Brain microvascular endothelial cell (primary cell): ENCODE measurements at regions not wholly inside any gene's neighbourhood (a gene's known extent, or its start where the extent isn't known, plus 50 kb on each side); places are given as distances from the start of the nearest gene placed in this dataset.

Experiments used
- DNase-seq: peaks from one replicate; pipeline ENCODE4 v3.0.0-alpha.2; 2020
- H3K27ac ChIP-seq: fragments of 250-450 bp; sonication (Bioruptor Pico); 2 replicates; pipeline ENCODE4 v1.5.1; 2020; ENCODE audit warnings: mild to moderate bottlenecking, moderate library complexity
- H3K27me3 ChIP-seq: fragments of 250-450 bp; sonication (Bioruptor Pico); replicated peaks from 2 replicates; pipeline ENCODE4 v1.5.1; 2020; ENCODE audit warnings: mild to moderate bottlenecking
- H3K36me3 ChIP-seq: fragments of 250-450 bp; sonication (Bioruptor Pico); replicated peaks from 2 replicates; pipeline ENCODE4 v1.5.1; 2020; ENCODE audit warnings: mild to moderate bottlenecking
- H3K4me3 ChIP-seq: 2 replicates; pipeline ENCODE4 v1.5.1; 2011; ENCODE audit warnings: low read depth, mild to moderate bottlenecking, control low read depth, low read length, moderate library complexity
- in situ Hi-C: cut with HindIII; loops from 2 replicates; pipeline ENCODE4 v1.10.0; 2017; ENCODE audit warnings: low sequenced_read_pairs, low pct_ligation_motif_present
- TF ChIP-seq, protein P1 (sequence below): IDR thresholded peaks from 2 replicates; pipeline ENCODE4 v1.5.1; 2011; ENCODE audit warnings: low read depth, mild to moderate bottlenecking, moderate library complexity, low read length, control low read depth, inconsistent platforms; ENCODE audit errors: missing control alignments

DNA sequence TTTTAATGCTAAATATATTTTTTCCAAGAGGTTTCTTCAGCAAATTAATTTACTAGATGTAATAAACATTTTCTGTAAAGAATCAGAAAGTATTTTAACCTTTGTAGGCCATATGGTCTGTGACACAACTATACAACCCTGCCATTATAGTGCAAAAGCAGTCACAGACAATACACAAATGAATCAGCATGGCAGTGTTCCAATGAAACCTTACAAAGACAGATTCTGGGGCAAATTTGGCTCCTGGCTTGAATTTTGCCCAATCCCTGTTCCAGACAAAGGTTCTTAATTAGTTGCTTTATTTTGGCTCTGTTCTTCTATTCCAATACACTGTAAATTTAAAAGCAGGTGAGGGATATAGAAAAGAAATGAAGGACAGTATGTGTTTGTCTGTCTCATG lies 352.5 kb downstream of the C12orf50 start:
- no peaks in the 10 kb centered on the region for H3K36me3 ChIP-seq
- in situ Hi-C loops = no loop called here
- TF ChIP-seq, protein P1, sequence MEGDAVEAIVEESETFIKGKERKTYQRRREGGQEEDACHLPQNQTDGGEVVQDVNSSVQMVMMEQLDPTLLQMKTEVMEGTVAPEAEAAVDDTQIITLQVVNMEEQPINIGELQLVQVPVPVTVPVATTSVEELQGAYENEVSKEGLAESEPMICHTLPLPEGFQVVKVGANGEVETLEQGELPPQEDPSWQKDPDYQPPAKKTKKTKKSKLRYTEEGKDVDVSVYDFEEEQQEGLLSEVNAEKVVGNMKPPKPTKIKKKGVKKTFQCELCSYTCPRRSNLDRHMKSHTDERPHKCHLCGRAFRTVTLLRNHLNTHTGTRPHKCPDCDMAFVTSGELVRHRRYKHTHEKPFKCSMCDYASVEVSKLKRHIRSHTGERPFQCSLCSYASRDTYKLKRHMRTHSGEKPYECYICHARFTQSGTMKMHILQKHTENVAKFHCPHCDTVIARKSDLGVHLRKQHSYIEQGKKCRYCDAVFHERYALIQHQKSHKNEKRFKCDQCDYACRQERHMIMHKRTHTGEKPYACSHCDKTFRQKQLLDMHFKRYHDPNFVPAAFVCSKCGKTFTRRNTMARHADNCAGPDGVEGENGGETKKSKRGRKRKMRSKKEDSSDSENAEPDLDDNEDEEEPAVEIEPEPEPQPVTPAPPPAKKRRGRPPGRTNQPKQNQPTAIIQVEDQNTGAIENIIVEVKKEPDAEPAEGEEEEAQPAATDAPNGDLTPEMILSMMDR = no peak
- no peak for DNase-seq
- H3K27me3 ChIP-seq = no peaks in the 10 kb centered on the region
- no peak overlapping the region for H3K27ac ChIP-seq
- no peak overlapping the region for H3K4me3 ChIP-seq

DNA sequence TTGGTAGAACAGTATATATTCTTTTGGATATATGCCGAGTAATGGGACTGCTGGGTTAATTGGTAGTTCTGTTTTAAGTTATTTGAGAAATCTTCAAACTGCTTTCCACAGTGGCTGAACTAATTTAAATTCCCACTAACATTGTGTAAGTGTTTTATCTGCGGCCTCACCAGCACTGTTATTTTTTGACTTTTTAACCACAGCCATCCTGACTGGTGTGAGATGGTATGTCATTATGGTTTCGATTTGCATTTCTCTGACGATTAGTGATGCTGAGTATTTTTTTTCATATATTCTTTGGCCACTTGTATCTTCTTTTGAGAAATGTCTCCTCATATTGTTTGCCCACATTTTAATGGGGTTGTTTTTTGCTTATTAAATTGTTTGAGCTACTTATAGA lies 357.4 kb downstream of the C12orf50 start:
- H3K4me3 ChIP-seq = no peak overlapping the region
- in situ Hi-C loops = no loop called here
- no peaks in the 10 kb centered on the region for H3K36me3 ChIP-seq
- DNase-seq = no peak
- no peak overlapping the region for H3K27ac ChIP-seq
- no peaks in the 10 kb centered on the region for H3K27me3 ChIP-seq
- TF ChIP-seq, protein P1 = no peak

DNA sequence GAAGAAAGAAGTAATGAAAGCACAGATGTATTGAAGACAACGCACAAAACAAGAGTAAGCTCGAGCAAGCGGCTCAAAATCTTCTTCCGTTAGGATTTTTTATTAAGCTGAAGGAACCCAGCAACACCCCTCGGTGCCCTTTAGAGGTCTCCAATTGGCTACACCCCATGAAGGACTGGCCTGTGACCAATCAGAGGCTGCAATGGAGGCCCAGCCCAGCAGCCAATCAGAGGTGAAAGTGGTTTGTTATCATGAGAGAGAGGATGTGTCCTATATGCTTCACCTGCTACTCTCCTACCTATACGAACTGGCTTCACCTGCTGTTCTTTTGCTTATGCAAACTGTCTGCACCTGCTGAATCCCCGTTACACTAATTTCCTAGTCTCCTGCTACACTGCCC lies 358.8 kb downstream of the C12orf50 start:
- Histone ChIP-seq H3K4me3 (no peak overlapping the region), H3K27me3 (no peaks in the 10 kb centered on the region), H3K36me3 (no peaks in the 10 kb centered on the region), H3K27ac (no peak overlapping the region)
- TF ChIP-seq, protein P1 = no peak
- in situ Hi-C loops = no loop called here
- DNase-seq = no peak

DNA sequence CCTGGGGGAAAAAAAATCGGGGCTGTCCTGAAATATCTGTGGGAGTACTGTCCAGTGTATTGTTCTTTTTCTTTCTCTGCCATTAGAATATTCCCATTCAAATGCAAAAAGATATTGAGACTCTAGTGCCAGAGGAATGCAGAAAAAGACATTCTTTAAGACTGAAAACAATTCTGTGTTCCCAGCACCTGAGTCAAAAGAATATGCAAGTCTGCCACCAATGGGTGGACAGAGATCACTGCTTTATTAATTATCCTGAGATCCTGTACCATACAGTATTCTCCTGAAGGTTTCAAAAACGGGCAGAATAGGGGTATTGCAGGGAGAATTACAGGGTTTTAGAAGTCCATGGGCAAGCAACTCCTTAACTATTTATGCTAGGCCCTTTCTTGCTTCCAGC lies 361.8 kb downstream of the C12orf50 start:
- Histone ChIP-seq H3K4me3 (no peak overlapping the region), H3K27ac (no peak overlapping the region), H3K27me3 (no peaks in the 10 kb centered on the region), H3K36me3 (no peaks in the 10 kb centered on the region)
- DNase-seq = peak; percentile 40
- in situ Hi-C loops = no loop called here
- TF ChIP-seq, protein P1 = peak; percentile 43

DNA sequence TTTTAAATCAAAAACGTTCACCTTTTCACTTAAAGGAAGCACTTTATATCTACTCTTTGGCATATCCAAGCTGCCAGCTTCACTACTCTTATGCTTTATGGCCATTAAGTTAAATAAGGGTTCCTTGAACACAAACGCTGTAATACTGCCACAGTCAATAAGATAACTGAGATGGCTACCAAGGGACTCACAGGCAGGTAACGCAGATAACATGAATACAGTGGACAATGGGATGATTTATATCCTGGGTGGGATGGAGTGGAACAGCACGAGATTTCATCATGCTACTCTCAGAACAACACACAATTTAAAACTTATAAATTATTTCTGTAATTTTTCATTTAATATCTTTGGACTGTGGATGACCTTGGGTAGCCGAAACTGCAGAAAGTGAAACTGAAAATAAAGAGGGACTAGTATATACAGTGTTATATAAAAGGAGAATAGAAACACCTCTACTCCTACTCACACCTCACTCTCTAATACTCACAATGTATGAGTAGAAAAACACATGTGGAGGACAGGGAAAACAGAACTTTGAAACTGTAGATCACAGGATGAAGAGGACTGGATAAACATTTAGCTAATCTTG lies 367.3 kb downstream of the C12orf50 start:
- Histone ChIP-seq H3K36me3 (no peaks in the 10 kb centered on the region), H3K4me3 (no peak overlapping the region), H3K27me3 (no peaks in the 10 kb centered on the region), H3K27ac (no peak overlapping the region)
- DNase-seq = no peak
- TF ChIP-seq, protein P1 = no peak
- in situ Hi-C loops = no loop called here
